ENCODE measurements at regions not wholly inside any gene's neighbourhood (a gene's known extent, or its start where the extent isn't known, plus 50 kb on each side); places are given as distances from the start of the nearest gene placed in this dataset.

GRCh38 chr6:27836783-27837624, 75.2 kb downstream of the OR2B2 start (continued):
- TF ChIP-seq EEA1 (CRISPR knock-in tag; IDR thresholded peaks at IDR 0.05; ENCODE audit: borderline replicate concordance): 0 out of 2 replicates have a peak, but pooled peaks have one; percentile 51
- TF ChIP-seq, protein P1, sequence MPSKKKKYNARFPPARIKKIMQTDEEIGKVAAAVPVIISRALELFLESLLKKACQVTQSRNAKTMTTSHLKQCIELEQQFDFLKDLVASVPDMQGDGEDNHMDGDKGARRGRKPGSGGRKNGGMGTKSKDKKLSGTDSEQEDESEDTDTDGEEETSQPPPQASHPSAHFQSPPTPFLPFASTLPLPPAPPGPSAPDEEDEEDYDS (CRISPR knock-in tag; IDR thresholded peaks at IDR 0.05): peak; percentile 79
- peak; percentile 61 for TF ChIP-seq PAF1 (CRISPR knock-in tag; IDR thresholded peaks at IDR 0.05)
- TF ChIP-seq TEAD3 (CRISPR knock-in tag; optimal IDR thresholded peaks at IDR 0.05; ENCODE audit: borderline replicate concordance): no peak
- TF ChIP-seq, protein P2, sequence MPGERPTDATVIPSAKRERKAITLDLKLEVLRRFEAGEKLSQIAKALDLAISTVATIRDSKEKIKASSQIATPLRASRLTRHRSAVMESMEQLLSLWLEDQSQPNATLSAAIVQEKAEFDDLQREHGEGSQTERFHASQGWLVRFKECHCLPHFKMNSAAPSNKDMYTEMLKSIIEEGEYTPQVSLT (CRISPR knock-in tag; IDR thresholded peaks at IDR 0.05; ENCODE audit: borderline replicate concordance, low read depth): no peak
- no peak for TF ChIP-seq ZNF674 (CRISPR knock-in tag; IDR thresholded peaks at IDR 0.05; ENCODE audit: low read depth)
- TF ChIP-seq SALL1 (CRISPR knock-in tag; IDR thresholded peaks at IDR 0.05): peak; percentile 61
- TF ChIP-seq, protein P3, sequence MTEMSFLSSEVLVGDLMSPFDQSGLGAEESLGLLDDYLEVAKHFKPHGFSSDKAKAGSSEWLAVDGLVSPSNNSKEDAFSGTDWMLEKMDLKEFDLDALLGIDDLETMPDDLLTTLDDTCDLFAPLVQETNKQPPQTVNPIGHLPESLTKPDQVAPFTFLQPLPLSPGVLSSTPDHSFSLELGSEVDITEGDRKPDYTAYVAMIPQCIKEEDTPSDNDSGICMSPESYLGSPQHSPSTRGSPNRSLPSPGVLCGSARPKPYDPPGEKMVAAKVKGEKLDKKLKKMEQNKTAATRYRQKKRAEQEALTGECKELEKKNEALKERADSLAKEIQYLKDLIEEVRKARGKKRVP (CRISPR knock-in tag; IDR thresholded peaks at IDR 0.05): peak in 1 of 2 experiments; percentile 40; a peak in 1 of 4 replicates
- peak; percentile 4; the same call in 1 of the 2 replicates for TF ChIP-seq ZNF124 (CRISPR knock-in tag; IDR thresholded peaks at IDR 0.05)
- no peak for TF ChIP-seq ZNF549 (CRISPR knock-in tag; IDR thresholded peaks at IDR 0.05)
- 0 out of 2 replicates have a peak, but pooled peaks have one; percentile 62 for TF ChIP-seq ZNF292 (CRISPR knock-in tag; IDR thresholded peaks at IDR 0.05; ENCODE audit: borderline replicate concordance, low read depth)
- TF ChIP-seq FOXA3 (CRISPR knock-in tag; IDR thresholded peaks at IDR 0.05): peak; percentile 19; the same call in 1 of the 2 replicates
- no peak for TF ChIP-seq CHD2 (IDR thresholded peaks at IDR 0.05; ENCODE audit: low read depth, low read length)
- TF ChIP-seq ADNP (CRISPR knock-in tag; IDR thresholded peaks at IDR 0.05): no peak
- TF ChIP-seq EHMT2 (IDR thresholded peaks at IDR 0.05; ENCODE audit: borderline replicate concordance, low read depth, low read length): no peak
- TF ChIP-seq ZNF138 (CRISPR knock-in tag; IDR thresholded peaks at IDR 0.05; ENCODE audit: low read depth): no peak
- no peak for TF ChIP-seq ZNF546 (CRISPR knock-in tag; conservative IDR thresholded peaks at IDR 0.05)
- TF ChIP-seq NR3C1 (CRISPR knock-in tag; IDR thresholded peaks at IDR 0.05): no peak
- TF ChIP-seq ESRRA (CRISPR knock-in tag; IDR thresholded peaks at IDR 0.05; ENCODE audit: low read depth): no peak; the same call in 1 of the 2 replicates
- TF ChIP-seq ZNF704 (CRISPR knock-in tag; IDR thresholded peaks at IDR 0.05; ENCODE audit: borderline replicate concordance): no peak
- TF ChIP-seq, protein P4, sequence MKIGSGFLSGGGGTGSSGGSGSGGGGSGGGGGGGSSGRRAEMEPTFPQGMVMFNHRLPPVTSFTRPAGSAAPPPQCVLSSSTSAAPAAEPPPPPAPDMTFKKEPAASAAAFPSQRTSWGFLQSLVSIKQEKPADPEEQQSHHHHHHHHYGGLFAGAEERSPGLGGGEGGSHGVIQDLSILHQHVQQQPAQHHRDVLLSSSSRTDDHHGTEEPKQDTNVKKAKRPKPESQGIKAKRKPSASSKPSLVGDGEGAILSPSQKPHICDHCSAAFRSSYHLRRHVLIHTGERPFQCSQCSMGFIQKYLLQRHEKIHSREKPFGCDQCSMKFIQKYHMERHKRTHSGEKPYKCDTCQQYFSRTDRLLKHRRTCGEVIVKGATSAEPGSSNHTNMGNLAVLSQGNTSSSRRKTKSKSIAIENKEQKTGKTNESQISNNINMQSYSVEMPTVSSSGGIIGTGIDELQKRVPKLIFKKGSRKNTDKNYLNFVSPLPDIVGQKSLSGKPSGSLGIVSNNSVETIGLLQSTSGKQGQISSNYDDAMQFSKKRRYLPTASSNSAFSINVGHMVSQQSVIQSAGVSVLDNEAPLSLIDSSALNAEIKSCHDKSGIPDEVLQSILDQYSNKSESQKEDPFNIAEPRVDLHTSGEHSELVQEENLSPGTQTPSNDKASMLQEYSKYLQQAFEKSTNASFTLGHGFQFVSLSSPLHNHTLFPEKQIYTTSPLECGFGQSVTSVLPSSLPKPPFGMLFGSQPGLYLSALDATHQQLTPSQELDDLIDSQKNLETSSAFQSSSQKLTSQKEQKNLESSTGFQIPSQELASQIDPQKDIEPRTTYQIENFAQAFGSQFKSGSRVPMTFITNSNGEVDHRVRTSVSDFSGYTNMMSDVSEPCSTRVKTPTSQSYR (CRISPR knock-in tag; IDR thresholded peaks at IDR 0.05; ENCODE audit: borderline replicate concordance): no peak
- TF ChIP-seq ZNF331 (CRISPR knock-in tag; IDR thresholded peaks at IDR 0.05): peak; percentile 26; the same call in 1 of the 2 replicates

All from HepG2 (cell line).